Neuronal stem cell (in vitro differentiated cells): ENCODE measurements at regions not wholly inside any gene's neighbourhood (a gene's known extent, or its start where the extent isn't known, plus 50 kb on each side); places are given as distances from the start of the nearest gene placed in this dataset.
A peak's percentile ranks its signal among the peaks of the same experiment; 100 is the strongest.

Experiments
- DNase-seq: peaks from one replicate; pipeline ENCODE4 v3.0.0-alpha.2; 2013; ENCODE audit warnings: low spot score
- H2AFZ ChIP-seq: one replicate; pipeline ENCODE4 v1.6.1; 2013; ENCODE audit warnings: mild to moderate bottlenecking, low read length, inconsistent platforms
- H2AK5ac ChIP-seq: 2 replicates; pipeline ENCODE4 v1.6.1; 2013; ENCODE audit warnings: low read depth, mild to moderate bottlenecking, inconsistent platforms, low read length, moderate library complexity, mixed read lengths
- H2BK120ac ChIP-seq: 2 replicates; pipeline ENCODE4 v1.6.1; 2013; ENCODE audit warnings: low read depth, mild to moderate bottlenecking, inconsistent platforms, low read length, moderate library complexity, mixed read lengths
- H2BK12ac ChIP-seq: one replicate; pipeline ENCODE4 v1.6.1; 2013; ENCODE audit warnings: low read length, inconsistent platforms
- H2BK15ac ChIP-seq: 2 replicates; pipeline ENCODE4 v1.6.1; 2013; ENCODE audit warnings: mild to moderate bottlenecking, low read length, inconsistent platforms, mixed read lengths
- H2BK5ac ChIP-seq: one replicate; pipeline ENCODE4 v1.6.1; 2013; ENCODE audit warnings: inconsistent platforms, mild to moderate bottlenecking, low read length, moderate library complexity
- H3K14ac ChIP-seq: one replicate; pipeline ENCODE4 v1.6.1; 2013; ENCODE audit warnings: low read length, inconsistent platforms
- H3K18ac ChIP-seq: 2 replicates; pipeline ENCODE4 v1.6.1; 2013; ENCODE audit warnings: low read length, inconsistent platforms
- H3K23ac ChIP-seq: 2 replicates; pipeline ENCODE4 v1.6.1; 2013; ENCODE audit warnings: low read depth, mild to moderate bottlenecking, mixed read lengths, low read length, inconsistent platforms; ENCODE audit not compliant: poor library complexity
- H3K27ac ChIP-seq: replicated peaks from 3 replicates; pipeline ENCODE4 v1.5.1; 2013; ENCODE audit warnings: low read length, inconsistent platforms
- H3K27me3 ChIP-seq, 3 experiments: 2 replicates each; pipeline ENCODE4 v1.6.1; 2013; ENCODE audit warnings: low read length in 3 of 3, mild to moderate bottlenecking in 2 of 3, inconsistent platforms in 1 of 3, low read depth in 1 of 3, mixed read lengths in 1 of 3, moderate library complexity in 1 of 3; ENCODE audit not compliant: control insufficient read depth in 3 of 3, insufficient read depth in 3 of 3
- H3K36me3 ChIP-seq, 2 donors: replicated peaks in 1 of 2; 2 replicates each; pipeline ENCODE4 v1.6.1; 2013; ENCODE audit warnings: low read length in 2 of 2; ENCODE audit not compliant: control insufficient read depth in 2 of 2, insufficient read depth in 2 of 2
- H3K4ac ChIP-seq: 2 replicates; pipeline ENCODE4 v1.6.1; 2013; ENCODE audit warnings: inconsistent platforms, mild to moderate bottlenecking, low read length, moderate library complexity
- H3K4me1 ChIP-seq, 2 donors: 1 replicate in 1 of 2; 2 replicates in 1 of 2; pipeline ENCODE4 v1.6.1; 2013; ENCODE audit warnings: low read length in 2 of 2, low read depth in 1 of 2; ENCODE audit not compliant: control insufficient read depth in 2 of 2, insufficient read depth in 1 of 2
- H3K4me2 ChIP-seq: one replicate; pipeline ENCODE4 v1.6.1; 2013; ENCODE audit warnings: mild to moderate bottlenecking, low read length, inconsistent platforms; ENCODE audit not compliant: insufficient read depth, poor library complexity, severe bottlenecking
- H3K4me3 ChIP-seq, 2 donors: 2 replicates each; pipeline ENCODE4 v1.5.1; 2013; ENCODE audit warnings: low read length in 2 of 2, mild to moderate bottlenecking in 2 of 2, inconsistent platforms in 1 of 2, moderate library complexity in 1 of 2
- H3K79me1 ChIP-seq: one replicate; pipeline ENCODE4 v1.6.1; 2013; ENCODE audit warnings: low read depth, mild to moderate bottlenecking, inconsistent platforms, low read length, moderate library complexity
- H3K9ac ChIP-seq: one replicate; pipeline ENCODE4 v1.6.1; 2013; ENCODE audit warnings: mild to moderate bottlenecking, low read depth, low read length, inconsistent platforms; ENCODE audit not compliant: poor library complexity
- H3K9me3 ChIP-seq, 2 donors: replicated peaks in 1 of 2; 2 replicates each; pipeline versions ENCODE3 to v1.6.1; 2013; ENCODE audit warnings: low read length in 2 of 2, mild to moderate bottlenecking in 2 of 2, inconsistent platforms in 1 of 2, low read depth in 1 of 2, mixed read lengths in 1 of 2, moderate library complexity in 1 of 2; ENCODE audit not compliant: control insufficient read depth in 2 of 2, insufficient read depth in 1 of 2
- H4K8ac ChIP-seq: one replicate; pipeline ENCODE4 v1.6.1; 2013; ENCODE audit warnings: low read depth, mild to moderate bottlenecking, inconsistent platforms, low read length, moderate library complexity
- H4K91ac ChIP-seq: one replicate; pipeline ENCODE4 v1.6.1; 2013; ENCODE audit warnings: low read length, low read depth, mild to moderate bottlenecking, inconsistent platforms; ENCODE audit not compliant: poor library complexity
- WGBS, 2 donors: extraction: QIAGEN DNeasy Blood & Tissue Kit; methylation state at CpG; one replicate each; pipeline ENCODE4 v1.1.7; 2013; ENCODE audit warnings: missing lambda C conversion rate in 2 of 2, mixed read lengths in 1 of 2; ENCODE audit not compliant: insufficient read length in 2 of 2, insufficient replicate concordance in 1 of 2; ENCODE audit errors: extremely low coverage in 2 of 2; 5-methylcytosine and 5-hydroxymethylcytosine counted together

DNA sequence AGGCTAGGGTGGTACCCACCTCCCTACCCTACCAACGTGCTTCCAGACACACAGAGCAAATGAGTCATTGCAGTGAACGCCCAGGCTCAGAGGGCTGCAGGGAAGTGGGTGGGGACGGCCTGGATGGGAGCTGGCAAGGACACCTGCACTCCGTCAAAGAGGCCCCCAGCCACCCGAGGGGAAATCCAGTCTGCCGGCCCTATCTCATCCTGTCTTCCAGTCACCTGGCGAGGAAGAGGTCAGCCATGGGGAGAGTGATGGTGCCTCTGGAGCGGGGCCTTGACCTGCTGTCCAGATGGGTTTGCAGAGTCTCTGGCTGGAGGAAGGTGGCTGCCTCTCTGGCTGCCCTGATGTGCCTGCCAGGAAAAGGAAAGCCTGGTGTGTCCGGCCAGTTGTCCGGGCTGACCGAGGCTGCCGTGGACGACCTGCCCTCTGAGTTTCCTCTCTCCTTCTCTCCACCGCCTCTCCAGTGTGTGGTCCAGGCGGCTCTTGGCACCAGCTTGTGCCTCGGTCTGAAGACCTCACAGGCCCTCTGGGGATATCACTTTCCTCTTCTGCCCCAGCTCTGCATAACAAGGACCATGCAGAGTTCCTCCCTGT is 209.7 kb upstream of the COPS8 start:
- Histone ChIP-seq H2AFZ (peak overlapping the region; percentile 2), H2BK5ac (no peak overlapping the region), H2AK5ac (no peak overlapping the region), H2BK15ac (no peak overlapping the region), H4K91ac (no peak overlapping the region), H3K4me2 (no peak overlapping the region), H3K79me1 (no peaks in the 10 kb centered on the region), H3K36me3 (no peaks in the 10 kb centered on the region), H3K4ac (no peak overlapping the region), H2BK12ac (no peak overlapping the region), H4K8ac (no peak overlapping the region), H3K9ac (no peak overlapping the region), H3K18ac (no peak overlapping the region), H3K27ac (no peak overlapping the region), H3K14ac (no peak overlapping the region), H2BK120ac (no peak overlapping the region), H3K9me3 (peaks cover 0 to 1% of the 10 kb centered on the region in 2 donors), H3K27me3 (no peaks in the 10 kb centered on the region), H3K4me1 (peaks cover 0 to 9% of the 10 kb centered on the region in 2 donors), H3K23ac (no peak overlapping the region), H3K4me3 (no peak overlapping the region)
- no CpG with 5 or more reads among the region's 16 CpGs for WGBS, 2 donors
- DNase-seq, result no peak

DNA sequence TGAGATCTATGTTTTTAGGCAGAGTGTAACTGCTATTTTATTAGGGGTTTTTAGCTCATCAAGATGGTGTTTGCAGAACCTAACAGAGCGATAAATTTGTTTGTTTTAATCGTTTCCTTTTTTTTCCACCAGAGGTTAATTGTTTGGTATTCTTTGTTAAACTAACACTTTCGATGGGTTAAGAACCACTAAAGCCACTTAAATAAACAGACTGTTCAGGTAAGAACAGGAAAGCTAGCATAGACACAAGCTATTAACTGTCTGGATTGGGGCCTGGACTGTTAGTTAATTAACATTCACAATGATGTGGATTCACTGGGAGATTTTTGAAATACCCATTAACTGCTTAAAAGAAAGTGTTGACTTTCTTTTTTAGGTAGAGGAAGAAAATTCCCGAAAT is 209.0 kb upstream of the COPS8 start:
- no peak overlapping the region for H3K4me3 ChIP-seq
- no peak overlapping the region for H3K4ac ChIP-seq
- no CpG with 5 or more reads among the region's 4 CpGs for WGBS, 2 donors
- H2BK120ac ChIP-seq, result no peak overlapping the region
- H3K18ac ChIP-seq, result no peak overlapping the region
- H3K4me1 ChIP-seq, result peaks cover 0 to 9% of the 10 kb centered on the region in 2 donors
- H4K8ac ChIP-seq, result no peak overlapping the region
- no peak overlapping the region for H2BK5ac ChIP-seq
- no peak for DNase-seq
- H3K14ac ChIP-seq, result no peak overlapping the region
- peak overlapping the region; percentile 2 for H2AFZ ChIP-seq
- H2BK12ac ChIP-seq, result no peak overlapping the region
- no peaks in the 10 kb centered on the region for H3K27me3 ChIP-seq
- no peak overlapping the region for H3K27ac ChIP-seq
- no peaks in the 10 kb centered on the region for H3K79me1 ChIP-seq
- H2BK15ac ChIP-seq, result no peak overlapping the region
- H2AK5ac ChIP-seq, result no peak overlapping the region
- no peak overlapping the region for H4K91ac ChIP-seq
- H3K9me3 ChIP-seq, result peaks cover 0 to 7% of the 10 kb centered on the region in 2 donors
- no peaks in the 10 kb centered on the region for H3K36me3 ChIP-seq
- no peak overlapping the region for H3K4me2 ChIP-seq
- H3K23ac ChIP-seq, result no peak overlapping the region
- no peak overlapping the region for H3K9ac ChIP-seq

DNA sequence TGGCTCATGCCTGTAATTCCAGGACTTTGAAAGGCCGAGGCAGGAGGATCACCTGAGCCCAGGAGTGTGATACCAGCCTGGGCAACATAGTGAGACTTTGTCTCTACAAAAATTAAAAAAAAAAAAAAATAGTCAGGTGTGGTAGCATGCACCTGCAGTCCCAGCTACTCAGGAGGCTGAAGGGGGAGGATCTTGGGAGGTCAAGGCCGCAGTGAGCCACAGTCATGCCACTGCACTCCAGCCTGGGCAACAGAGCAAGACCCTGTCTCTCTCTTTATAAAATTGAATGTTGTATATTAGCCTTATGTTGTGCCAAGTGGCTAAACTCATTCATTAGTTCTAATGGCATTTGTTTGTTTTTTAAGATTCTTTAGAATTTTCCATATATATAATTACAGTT is 207.7 kb upstream of the COPS8 start:
- no peaks in the 10 kb centered on the region for H3K36me3 ChIP-seq
- no peak overlapping the region for H3K4me3 ChIP-seq
- H3K9me3 ChIP-seq, result peaks cover 0 to 18% of the 10 kb centered on the region in 2 donors
- peaks cover 0 to 9% of the 10 kb centered on the region in 2 donors for H3K4me1 ChIP-seq
- H2BK12ac ChIP-seq, result no peak overlapping the region
- H2BK15ac ChIP-seq, result no peak overlapping the region
- no peak overlapping the region for H2AK5ac ChIP-seq
- DNase-seq, result no peak
- no peak overlapping the region for H2AFZ ChIP-seq
- no peaks in the 10 kb centered on the region for H3K79me1 ChIP-seq
- H3K4ac ChIP-seq, result no peak overlapping the region
- no peak overlapping the region for H3K27ac ChIP-seq
- no peak overlapping the region for H2BK120ac ChIP-seq
- no CpG with 5 or more reads among the region's 2 CpGs for WGBS, 2 donors
- H3K23ac ChIP-seq, result no peak overlapping the region
- H3K18ac ChIP-seq, result no peak overlapping the region
- no peak overlapping the region for H4K91ac ChIP-seq
- no peak overlapping the region for H4K8ac ChIP-seq
- no peak overlapping the region for H2BK5ac ChIP-seq
- H3K14ac ChIP-seq, result no peak overlapping the region
- no peak overlapping the region for H3K9ac ChIP-seq
- no peak overlapping the region for H3K4me2 ChIP-seq
- no peaks in the 10 kb centered on the region for H3K27me3 ChIP-seq

DNA sequence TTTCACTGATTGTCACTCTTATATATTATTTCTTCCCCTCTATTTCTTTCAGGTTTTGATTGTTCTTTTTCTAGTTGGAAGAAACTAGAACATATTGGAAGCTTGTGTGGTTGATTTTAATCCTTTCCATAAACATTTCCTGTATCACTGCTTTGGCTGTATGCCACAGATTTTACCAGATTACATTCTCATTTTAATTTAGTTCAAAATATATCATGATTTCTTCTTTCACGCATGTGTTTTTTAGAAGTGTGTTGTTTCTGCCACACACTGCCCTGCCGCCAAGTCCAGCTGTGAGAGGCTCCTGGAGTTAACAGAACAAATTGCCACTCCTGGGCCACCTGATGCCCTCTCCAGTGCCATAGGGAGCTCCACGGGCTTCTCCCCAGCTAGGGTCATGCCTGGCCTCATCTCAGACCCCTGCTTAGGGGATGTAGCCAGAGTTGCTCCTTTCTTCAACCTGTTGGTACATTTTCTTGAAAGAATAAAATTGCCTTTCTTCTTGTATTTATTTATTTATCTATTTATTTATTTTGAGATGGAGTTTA is 206.2 kb upstream of the COPS8 start:
- no peak overlapping the region for H3K23ac ChIP-seq
- no peak overlapping the region for H2BK15ac ChIP-seq
- no peak overlapping the region for H2AFZ ChIP-seq
- DNase-seq, result no peak
- H3K4ac ChIP-seq, result no peak overlapping the region
- H3K14ac ChIP-seq, result no peak overlapping the region
- no peak overlapping the region for H2BK120ac ChIP-seq
- no peaks in the 10 kb centered on the region for H3K36me3 ChIP-seq
- H4K8ac ChIP-seq, result no peak overlapping the region
- H3K79me1 ChIP-seq, result no peaks in the 10 kb centered on the region
- H3K9ac ChIP-seq, result no peak overlapping the region
- H3K4me1 ChIP-seq, result peaks cover 0 to 9% of the 10 kb centered on the region in 2 donors
- no peak overlapping the region for H4K91ac ChIP-seq
- H3K4me3 ChIP-seq, result no peak overlapping the region
- H2BK12ac ChIP-seq, result no peak overlapping the region
- H3K4me2 ChIP-seq, result no peak overlapping the region
- no peak overlapping the region for H3K18ac ChIP-seq
- H3K27me3 ChIP-seq, result no peaks in the 10 kb centered on the region
- H3K27ac ChIP-seq, result no peak overlapping the region
- H3K9me3 ChIP-seq, result peaks cover 0 to 19% of the 10 kb centered on the region in 2 donors
- H2BK5ac ChIP-seq, result no peak overlapping the region
- no CpG with 5 or more reads among the region's 3 CpGs for WGBS, 2 donors
- no peak overlapping the region for H2AK5ac ChIP-seq
